ENCODE measurements at regions not wholly inside any gene's neighbourhood (a gene's known extent, or its start where the extent isn't known, plus 50 kb on each side); places are given as distances from the start of the nearest gene placed in this dataset.

GRCh38 chr6:113445201-113445600 is 411.9 kb upstream of the MARCKS start:
- TF ChIP-seq CTCF (IDR thresholded peaks at IDR 0.05) (no peak), POLR2A (IDR thresholded peaks at IDR 0.05) (no peak)
